Hippocampal formation (tissue), 2 donors: ENCODE measurements at regions not wholly inside any gene's neighbourhood (a gene's known extent, or its start where the extent isn't known, plus 50 kb on each side); places are given as distances from the start of the nearest gene placed in this dataset.

Experiments used
- DNase-seq, 2 donors: peaks; one replicate each; lab custom pipeline; 2025; lab: John Stamatoyannopoulos, UW

DNA sequence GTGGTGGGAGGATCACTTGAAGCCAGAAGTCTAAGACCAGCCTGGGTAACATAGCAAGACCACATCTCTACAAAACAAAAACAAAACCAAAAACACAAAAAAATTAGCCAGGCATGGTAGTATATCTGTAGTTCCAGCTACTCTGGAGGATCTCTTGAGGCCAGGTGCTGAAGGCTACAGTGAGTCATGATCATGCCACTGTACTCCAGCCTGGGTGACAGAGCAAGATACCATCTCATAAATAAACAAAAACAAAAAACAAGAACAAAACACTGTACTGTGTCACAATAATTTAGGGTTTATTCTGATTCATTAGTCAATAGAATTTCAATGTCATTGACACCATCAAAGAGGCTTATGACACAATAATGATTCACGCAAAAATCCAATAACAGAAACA, 1121.7 kb upstream of the MAP3K7 start:
- DNase-seq = no peak

DNA sequence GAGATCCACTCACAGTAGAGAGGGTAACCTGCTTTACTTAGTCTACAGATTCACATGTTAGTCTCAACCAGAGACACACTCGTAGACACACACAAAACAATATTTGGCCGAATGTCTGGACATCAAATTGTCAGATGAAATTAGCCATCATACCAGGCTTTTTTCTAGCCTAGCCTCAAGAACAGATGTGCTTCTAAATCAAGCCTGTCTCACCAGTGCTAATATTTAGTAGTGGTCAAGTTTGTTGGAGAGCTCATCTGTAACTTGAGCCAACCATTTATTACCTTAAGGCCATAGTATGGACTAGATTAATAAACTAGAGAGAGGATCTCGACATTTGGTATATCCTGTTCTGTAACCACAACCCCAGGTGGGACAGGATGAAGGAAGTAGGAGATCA, 1118.8 kb upstream of the MAP3K7 start:
- DNase-seq = no peak

DNA sequence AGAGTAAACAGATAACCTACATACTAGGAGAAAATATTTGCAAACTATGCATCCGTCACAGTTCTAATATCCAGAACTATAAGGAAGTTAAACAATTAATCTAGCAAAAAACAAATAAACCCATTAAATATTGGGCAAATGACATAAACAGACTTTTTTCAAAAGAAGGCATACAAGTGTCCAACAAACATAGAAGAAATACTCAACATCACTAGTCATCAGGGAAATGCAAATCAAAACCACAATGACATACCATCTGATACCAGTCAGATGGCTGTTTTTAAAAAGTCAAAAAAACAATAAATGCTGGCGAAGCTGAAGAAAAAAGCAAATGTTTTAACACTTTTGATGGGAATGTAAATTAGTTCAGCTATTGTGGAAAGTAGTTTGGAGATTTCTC, 1117.7 kb upstream of the MAP3K7 start:
- no peak for DNase-seq

DNA sequence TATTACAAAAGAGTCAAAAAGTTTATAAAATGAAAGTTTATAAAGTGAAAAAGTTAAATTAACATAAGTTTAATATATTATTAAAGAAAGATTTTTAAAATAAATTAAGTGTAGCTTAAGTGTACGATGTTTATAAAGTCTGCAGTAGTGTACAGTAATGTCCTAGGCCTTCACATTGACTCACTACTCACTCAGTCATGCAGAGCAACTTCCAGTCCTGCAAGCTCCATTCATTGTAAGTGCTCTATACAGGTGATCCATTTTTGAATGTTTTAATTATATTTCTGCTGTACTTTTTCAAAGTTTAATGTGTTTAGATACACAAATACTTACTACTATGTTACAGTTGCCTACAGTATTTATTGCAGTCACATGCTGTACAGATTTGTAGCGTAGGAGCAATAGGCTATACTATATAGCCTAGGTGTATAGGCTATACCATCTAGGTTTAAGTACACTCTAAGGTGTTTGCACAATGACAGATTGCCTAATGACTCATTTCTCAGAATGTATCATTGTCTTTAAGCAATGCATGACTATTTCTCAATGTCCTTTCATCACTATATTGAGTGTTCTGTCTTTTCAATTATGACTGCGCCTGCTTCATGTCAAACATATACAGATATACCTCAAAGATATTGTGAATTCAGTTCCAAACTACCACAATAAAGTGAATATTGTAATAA, 1110.3 kb upstream of the MAP3K7 start:
- no peak for DNase-seq

DNA sequence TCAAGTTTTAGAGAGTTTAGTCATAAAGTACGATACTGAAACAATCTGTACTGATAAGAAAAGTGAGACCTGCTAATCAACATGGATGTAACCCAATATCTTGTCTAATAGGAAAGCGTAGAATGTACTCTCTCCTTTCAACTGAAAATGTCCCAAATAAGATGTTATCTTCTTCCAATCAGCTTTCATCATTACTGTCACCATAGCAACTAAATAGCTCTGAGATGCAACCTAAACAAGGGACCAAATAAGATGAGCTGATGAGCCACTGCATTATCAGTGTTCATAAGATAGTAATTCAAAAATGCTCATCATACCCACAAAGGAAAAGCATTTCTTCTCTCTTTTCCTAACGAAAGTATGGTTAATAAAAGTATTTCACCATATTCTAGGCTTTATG, 1108.3 kb upstream of the MAP3K7 start:
- DNase-seq = no peak

DNA sequence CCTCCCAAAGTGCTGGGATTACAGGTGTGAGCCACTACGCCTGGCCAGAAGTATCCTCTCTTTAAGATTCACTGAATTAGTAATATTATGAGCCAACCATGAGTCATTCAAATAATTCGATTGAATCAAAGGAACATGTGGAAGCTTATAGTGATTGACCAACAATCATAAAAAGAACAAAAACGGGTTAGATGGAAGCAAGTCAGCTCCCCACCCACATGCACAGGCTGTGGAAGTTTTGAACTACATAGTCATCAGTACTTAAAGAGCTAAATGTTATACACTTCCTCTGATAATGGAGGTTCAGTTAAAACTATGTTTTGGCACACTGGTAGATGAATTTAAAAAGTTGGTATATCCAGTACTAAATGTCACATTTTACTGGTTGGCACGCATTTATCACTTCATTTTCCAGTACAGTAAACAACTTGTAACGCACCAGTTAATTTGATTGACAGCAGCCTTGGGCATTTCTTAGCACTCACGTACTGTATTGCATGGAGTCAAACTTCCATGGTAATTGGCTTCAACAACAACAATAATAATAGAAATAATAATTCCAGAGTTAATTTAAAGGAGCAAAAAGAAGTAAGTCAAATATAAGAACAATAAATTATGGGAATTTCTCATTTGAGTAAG, 1107.3 kb upstream of the MAP3K7 start:
- DNase-seq = no peak

DNA sequence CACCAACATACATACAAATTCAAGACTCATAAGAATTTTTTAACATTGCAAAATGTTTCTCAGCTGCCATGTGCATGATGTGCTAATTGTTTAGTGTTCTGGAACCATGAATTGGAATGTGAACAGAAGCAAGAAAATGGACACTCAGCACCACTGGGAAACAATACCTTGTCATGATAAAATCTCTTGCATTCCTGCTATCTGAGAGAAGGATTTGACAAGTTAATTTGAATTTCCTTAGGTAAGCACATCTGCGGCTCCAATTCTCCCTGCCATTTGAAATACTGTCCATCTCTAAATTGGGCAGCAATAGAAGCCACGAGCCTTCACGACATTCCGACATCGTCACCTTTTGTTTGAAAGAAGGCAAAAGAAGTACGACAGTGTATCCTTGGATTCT, 1104.6 kb upstream of the MAP3K7 start:
- no peak for DNase-seq

DNA sequence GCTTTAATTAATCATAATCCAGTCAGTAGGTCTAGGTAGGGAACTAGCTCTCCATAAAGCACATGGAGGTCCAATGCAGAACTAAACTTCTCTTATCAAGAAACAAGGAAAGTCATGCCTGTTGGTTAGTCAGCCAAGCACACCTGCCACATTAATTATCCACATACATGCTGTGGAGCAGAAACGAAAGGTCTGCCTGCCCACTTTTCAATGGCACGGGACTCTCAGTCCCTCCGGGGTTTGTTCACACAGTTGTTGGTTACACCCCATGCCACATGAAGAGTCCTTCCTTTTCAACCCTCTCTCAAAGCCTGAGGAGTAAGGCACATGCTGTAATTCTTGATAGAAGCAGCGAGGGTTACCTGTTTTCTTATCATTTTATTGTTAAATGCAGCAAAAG, 1096.4 kb upstream of the MAP3K7 start:
- no peak for DNase-seq

DNA sequence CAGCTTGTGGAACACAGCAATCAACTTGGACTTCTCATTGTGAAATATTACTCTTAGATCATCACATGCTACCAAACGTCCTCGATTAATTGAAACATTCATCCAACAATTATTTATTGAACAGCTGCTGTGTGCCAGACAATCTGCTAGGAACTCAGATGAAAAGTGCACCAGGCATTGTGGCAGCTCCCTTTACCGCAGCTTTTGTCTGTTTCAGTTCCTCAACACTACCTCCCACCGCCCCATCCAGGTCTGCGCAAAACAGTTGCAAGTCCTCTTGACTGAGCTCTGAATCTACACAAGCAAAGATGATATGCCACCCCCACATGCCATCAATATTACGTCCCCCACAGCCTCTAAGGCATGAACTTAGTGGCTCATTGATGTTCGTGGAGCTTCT, 1094.4 kb upstream of the MAP3K7 start:
- DNase-seq = no peak

DNA sequence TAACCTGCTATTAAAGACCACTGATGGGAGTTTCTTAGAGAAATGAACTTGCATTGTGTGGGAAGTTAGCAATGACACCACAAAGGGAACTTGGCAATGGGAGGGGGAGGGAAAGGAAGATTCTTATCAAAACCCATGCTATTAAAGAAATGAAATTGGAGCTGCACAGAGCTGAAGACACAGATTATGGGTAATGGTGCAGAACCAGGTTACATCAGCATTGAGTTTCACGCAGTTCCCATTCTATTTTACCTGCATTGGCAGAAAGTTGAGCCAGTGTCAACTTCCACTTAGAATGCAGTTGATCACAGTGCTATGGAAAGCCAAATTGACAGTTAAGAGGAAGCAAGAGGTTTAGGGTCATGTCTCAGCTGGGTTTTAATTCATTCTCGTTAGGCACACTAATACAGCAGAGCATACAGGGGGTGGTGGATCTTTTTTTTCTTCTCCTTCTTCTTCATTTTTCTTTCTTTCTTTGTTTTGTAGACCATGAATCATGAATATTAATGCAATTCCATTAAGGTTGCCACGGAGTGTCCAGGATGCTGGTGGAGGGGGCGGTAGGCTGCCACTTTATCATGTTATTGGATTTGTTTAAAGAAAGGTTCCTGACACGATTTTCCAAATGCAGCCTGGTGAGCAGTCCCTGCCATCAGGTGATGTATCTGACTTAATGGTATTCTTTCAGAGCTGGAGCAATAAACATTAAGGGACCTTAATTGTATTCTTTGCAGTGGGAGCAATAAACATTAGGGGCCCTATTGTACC, 1092.0 kb upstream of the MAP3K7 start:
- no peak for DNase-seq

DNA sequence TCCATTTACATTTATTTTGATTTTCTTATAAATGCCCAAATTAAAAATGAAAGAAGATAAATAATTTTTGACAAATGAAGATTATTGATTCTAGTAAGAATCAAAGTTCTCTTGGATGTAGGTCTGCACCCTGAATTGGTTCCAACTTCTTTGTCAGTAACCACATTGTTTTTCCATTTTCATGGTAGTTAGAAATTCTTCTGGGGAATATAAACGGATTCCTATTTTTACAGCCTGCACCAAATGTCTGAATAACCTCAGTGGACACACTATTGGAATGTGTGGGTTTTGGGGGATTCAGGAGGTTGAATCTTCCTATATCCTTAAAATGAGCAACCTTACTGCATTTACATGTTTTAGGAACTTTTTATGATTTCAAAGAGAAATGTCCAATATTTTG, 1085.3 kb upstream of the MAP3K7 start:
- no peak for DNase-seq

DNA sequence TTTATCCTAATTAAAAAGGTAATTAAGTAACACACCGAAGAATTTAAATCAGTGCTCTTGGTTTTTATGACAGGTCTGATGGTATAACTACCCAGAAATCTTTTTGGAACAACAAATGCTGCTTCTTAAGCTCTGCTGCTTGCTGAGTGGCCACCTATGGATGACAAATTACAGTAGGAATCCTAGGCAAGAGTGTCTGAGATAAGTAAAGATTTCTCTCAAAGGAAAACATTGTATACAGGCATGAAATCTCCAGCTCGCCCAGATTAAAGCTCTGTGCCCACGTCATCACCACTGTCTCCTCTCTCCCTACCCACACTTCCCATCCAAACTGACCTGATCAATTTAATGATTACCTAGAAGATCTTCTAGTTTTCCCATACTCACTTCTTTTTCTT, 1083.0 kb upstream of the MAP3K7 start:
- no peak for DNase-seq

DNA sequence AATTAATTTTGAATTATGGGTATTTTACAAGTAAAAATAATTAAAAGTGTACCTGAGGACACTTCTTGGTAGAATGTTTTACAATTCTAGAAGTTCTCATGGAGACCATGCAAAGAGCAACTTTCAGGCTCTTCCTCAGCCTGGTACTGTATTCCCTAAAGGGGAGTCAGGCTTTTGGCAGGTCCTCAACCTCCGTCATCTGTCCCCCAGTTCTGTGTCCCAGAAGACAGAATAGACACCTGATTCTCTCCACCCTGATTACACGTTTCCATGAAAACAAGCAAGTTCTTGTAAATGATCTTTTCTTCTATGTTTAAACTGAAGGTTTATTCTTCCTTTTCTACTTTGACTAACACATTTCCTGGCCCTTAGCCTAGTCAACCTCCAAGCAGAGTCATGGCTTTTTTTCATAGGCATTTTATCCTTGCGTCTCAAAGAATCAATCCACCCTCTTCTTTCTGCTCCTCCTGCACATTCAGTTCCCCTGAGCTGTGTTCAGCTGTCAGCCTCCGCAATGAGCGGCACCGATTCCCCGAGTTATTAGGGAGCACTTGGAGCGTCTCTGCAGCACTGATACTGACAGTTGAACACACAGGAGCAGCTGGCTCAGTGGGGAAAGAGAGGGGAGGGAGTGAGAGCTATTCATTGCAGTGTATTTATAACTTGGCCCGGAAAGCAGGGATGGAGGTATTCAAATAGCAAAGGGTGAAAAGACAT, 1082.4 kb upstream of the MAP3K7 start:
- peak; percentile 16 to 20 for DNase-seq

DNA sequence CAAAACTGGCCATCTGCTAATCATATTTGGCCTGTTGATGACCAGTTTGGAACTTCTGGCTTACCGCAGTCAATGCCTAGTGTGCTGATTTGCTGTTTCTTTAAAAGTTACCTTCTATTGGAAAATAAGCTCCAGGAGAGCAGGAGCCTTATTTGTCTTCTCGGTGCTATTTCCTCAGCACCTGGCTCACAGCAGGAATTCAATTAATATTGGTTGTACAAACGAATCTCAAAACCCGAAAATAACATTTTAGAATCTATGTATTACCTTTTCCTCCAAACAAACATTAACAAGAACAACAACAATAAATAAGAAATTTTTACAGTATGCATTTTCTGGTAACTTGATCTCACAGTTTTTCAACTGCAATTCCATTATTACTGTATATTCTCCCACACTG, 1080.7 kb upstream of the MAP3K7 start:
- no peak for DNase-seq

DNA sequence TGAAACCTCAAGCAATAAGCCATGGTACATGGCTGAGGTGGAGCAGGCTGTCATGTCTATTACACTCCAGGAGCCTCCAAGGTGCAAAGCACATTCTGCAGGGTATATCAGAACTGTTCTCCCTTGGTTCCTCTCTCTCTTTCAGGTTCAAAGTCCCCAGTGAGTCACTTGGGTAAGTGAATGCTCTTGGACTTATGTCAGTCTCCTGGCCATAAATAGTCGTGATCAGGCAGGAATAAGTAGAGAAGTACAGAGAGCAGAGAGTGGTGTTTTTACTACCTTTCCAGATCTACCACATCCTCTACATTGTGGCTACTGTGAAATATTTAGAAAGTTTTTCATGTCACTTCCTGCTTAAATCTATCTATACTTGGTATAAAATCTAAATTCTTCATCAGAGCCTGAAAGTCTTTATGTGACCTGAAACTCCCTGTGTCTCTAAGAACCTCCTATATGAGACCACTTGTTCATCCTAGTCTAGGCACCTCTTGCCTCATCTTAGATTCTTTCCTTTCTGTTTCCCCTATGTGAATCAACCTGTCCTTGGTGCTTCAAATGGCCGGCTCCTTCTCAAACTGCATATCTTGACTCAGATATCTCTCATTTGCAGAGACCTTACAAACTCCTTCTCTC, 1077.6 kb upstream of the MAP3K7 start:
- DNase-seq = no peak

DNA sequence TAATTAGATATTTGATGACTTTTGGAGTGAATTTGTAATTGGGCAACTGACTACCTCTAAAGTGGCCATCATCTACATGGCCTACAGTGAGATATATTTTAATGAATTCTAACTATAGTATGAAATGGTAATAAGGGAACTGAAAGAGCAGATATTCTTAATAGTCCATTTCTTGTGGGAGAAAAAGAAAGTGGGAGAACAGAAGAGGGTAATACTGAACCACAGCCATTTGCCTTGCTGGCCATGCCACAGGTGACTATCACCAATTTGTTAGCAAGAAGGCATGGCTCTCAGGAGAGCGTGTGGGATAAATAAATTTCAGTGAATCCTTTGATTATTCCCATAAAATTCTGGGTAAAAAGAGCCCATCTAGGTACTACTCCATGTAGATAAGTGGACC, 1074.0 kb upstream of the MAP3K7 start:
- DNase-seq = no peak

DNA sequence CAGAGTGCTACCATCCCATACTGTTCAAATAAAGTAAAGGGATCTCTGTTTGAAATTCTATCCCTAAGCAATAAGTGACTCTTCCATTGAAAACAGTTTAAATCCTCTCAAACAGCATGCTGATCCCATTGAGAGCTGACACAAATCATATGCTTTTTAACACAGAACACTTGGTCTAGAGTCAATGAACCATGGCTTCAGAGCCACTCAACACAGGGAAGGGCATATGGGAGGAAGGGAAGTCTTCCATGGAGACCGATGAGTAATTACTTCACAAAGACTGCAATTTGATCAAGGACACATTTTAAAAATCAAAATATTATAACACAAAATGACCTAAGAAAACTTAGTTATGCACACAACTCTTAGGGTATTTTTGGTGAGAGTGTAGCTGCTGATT, 1073.0 kb upstream of the MAP3K7 start:
- no peak for DNase-seq

DNA sequence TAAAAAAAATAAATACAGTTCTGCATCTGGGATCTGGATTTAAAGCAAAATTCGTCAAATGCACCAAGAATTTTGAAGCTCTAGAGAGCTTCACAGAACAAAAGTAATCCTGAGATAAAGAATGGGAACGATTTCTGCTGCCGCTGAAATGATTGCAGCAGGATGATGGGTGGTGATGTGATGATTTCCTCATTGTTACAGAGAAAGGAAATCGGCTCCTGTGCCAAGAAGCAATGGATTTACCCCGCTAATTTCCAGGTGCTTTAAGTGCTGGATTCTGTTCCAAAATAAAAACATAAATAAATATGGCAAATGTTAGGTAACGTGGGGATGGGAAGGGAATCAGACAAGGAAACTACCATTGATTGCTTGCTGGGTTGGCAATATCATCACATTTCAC, 1067.9 kb upstream of the MAP3K7 start:
- no peak for DNase-seq

DNA sequence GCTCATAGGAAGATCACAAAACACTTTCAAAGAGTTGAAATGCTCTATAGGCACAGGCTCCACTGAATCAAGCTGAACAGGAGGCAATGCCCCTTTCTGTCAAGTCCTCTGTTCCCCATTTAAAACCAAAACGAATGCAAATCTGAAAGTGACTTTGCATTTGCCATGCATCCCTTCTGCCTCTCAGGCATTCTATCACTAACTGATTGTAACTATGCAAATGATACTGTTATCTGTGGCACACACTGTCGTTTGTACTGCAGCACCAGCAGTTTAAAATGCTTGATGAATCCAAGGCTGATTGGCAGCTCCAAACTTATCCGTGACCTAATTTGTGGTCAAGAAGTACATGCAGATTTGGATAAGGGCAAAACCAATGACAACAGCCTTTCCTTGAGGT, 1067.5 kb upstream of the MAP3K7 start:
- no peak for DNase-seq

DNA sequence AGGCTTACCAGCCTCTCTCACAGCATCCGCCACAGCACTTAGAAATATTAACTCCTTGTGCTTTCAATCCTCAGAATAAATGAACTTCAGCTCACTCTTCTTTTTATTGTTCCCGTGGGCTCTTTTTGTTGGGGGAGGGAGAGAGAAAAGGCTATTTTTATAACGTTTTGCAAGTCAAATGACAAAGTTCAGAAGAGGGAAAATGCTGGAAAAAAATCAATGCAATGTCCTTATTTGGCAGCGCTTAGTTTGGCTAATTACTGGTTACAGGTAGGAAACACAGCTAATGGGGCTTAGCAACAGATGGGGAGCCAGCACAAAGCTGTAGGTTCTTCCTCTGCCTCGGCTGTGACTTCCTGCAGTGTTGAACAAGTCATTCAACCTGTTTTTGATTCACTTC, 1067.0 kb upstream of the MAP3K7 start:
- no peak for DNase-seq

DNA sequence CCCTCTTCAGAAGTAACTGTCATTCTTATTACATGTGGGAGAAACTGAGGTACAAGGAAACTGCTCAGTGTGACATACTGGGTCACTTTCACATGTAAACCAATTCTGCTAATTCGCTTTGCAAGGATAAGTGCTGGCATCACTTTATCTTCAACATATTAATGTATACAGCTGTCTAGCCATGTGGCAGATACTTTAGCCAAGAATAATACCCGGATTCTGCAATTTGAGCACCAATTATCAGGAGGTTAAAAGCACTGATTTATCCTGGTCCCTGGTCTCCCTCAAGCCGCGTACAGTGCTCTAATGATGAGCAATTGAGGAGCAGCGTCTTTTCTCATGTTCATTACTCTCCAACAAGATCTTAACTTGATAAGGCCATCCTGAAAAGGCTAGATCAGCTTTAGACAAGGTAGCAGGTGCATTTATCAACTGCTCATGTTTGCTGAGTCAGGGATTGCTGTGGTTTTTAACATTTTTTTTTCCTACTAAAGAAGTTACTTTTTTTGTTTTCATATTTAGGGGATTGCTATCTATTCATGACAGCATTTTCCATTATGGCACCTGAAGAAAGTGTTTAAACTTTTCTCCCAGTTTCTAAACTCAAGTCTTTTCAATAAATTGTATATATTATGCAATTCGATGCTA, 1066.3 kb upstream of the MAP3K7 start:
- DNase-seq = no peak

DNA sequence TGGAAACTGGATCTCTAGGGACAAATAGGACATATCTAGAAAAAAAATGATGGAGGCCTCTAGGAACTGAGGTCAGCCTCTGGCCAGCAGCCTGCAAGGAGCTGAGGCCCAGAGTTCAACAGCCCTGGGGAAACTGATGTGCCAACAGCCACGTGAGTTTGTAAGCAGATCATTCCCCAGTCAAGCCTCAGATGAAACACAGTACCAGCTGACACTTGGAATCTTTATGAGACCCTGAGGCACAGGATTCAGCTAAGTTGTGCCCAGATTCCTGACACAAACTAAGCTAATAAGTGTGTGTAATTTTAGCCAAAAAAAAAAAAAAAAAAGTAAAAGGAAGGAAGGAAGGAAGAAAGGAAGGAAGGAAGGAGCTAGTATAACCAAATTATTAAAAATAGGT, 1059.8 kb upstream of the MAP3K7 start:
- no peak for DNase-seq
